GM18873 (cell line): ENCODE measurements at regions not wholly inside any gene's neighbourhood (a gene's known extent, or its start where the extent isn't known, plus 50 kb on each side); places are given as distances from the start of the nearest gene placed in this dataset.
"Not testable (repeated sequence)": the region's sequence is repeated elsewhere in the genome, so short reads cannot be mapped to it uniquely, and the experiment has no call there.

ENCODE experiments used
- ATAC-seq: cut with Tn5 transposase; IDR thresholded peaks from one replicate; pipeline ENCODE4 v1.9.1; 2021; ENCODE audit warnings: mild to moderate bottlenecking, moderate library complexity, moderate number of reproducible peaks; ENCODE audit not compliant: unreplicated experiment, low FRiP score

DNA sequence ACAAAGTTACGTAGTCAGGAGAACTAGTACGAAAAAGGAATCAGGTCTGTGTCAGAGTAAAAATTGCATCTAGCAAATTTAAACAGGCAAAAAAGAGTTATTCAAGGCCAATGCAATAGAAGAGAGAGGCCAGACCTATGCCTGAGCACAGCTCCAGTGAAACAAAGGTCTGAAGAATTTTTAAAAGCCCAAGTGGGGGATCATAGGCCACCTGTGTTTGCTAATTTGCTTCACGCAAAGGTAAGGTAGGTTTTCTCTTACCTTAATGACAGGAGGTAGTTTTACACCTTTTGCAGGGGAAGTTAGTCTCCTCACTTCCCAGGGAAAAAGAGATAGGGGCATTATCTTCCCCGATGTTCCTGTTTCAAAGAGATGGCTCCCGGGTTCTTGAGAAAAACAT lies 448.6 kb upstream of the TECRL start:
- ATAC-seq: no peak

GRCh38 chr4:64857198-64857597 lies 447.9 kb upstream of the TECRL start:
- no peak for ATAC-seq

GRCh38 chr4:64846417-64846816 lies 437.2 kb upstream of the TECRL start:
- ATAC-seq: no peak

DNA sequence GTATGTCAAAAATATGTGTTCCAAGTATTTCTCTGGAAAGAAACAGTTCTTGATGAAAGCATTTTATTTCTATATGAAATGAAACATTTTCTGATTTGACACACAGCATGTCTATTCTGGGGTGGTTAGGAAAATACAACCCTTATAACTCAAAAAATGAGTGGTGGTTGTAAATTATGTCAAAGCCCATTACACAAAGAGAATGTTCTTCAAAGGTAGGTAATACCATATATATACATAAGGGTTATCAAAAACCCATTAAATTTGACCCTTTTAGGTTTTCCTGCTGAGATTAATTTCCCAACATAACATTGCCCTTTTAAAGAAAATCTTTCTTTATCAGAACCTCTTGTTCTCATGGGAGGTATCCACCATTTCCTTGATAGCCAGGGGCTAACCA lies 420.5 kb upstream of the TECRL start:
- no peak for ATAC-seq

DNA sequence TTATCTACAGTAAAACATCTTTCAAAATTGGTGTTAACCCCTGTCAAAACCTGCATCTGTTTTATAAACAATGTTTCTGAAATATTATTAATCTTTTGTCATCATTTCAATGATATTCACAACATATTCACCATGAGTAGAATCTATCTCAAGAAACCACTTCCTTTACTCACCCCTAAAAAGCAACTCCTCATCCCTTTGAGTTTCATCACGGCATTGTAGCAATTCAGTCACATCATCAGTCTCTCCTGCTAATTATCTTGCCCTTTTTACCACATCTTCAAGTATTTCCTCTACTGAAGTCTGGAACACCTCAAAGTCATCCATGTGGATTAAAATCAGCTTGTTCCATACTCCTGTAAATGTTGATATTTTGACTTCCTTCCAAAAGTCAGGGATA lies 415.3 kb upstream of the TECRL start:
- no peak for ATAC-seq

- ATAC-seq: no peak
Measured at GRCh38 chr4:64822405-64822804, 413.2 kb upstream of the TECRL start.

GRCh38 chr4:64821219-64821976 lies 412.1 kb upstream of the TECRL start:
- ATAC-seq: no peak

DNA sequence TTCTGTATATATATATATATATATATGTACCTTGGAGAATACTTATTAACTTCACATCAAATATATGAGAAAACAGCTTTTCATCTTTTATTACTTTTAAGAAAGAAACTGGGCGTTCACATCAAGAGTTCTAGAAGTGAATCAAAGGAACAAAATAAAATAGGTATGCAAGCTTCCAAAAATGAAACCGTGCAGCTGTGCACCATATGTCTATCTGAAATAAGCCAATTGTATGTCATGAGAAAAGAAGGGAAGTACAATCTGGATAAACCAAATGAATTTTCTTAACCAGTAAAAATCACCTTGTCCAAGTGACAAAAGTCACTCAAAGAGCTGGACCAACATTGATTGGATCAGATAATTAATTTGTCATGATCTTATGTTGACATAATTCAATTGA lies 405.4 kb upstream of the TECRL start:
- no peak for ATAC-seq

- no peak for ATAC-seq
Measured at GRCh38 chr4:64807821-64808220, 398.6 kb upstream of the TECRL start.

GRCh38 chr4:64799751-64800150 lies 390.5 kb upstream of the TECRL start:
- ATAC-seq: no peak

DNA sequence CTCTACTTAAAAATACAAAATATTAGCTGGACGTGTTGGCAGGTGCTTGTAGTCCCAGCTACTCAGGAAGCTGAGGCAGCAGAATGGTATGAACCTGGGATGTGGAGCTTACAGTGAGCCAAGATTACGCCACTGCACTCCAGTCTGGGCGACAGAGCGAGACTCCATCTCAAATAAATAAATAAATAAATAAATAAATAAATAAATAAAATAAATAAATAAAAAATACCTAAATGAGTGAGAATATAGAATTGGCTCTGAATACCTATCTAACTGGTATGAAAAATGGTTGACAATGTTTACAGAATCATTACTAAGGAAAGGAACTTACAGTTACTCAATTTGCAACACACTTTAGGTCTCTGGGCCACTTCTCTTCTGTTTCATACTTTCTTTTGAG lies 389.6 kb upstream of the TECRL start:
- ATAC-seq: not testable (repeated sequence)

DNA sequence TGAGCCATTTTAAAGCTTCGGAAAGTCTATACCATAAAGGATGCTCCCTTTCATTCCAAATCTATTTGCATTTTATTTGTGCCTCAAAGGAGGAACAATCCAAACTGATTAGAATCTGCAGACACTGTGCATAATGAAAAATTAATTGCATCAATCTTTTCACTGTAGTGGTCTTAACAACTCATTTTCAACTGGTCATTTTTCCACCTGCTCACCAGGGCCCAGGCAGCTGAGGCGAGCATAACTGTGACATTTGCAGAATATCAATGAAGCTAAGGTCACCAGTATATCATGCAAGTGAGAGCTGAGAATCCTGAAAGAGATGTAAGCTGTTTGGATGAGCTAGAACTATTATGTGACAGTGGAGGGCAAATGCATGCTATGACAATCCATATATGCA lies 387.3 kb upstream of the TECRL start:
- ATAC-seq: no peak

DNA sequence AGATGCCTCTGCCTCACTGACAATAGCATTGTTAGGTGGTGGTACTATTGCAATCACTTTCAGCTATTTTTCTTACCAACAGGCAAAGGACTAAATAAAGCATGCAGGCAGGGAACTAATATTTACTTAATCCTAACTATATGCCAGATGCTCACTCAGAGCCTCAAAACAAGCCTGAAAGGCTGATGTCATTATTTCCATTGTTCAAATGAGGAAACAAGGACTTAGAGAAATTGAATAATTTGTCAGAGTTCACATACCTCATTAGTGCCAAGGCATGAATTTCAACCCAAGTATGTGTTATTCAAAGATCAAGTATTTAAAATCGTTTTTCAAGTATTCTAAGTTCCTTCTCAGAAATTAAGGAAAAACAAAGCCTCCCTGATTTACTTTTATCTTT lies 374.9 kb upstream of the TECRL start:
- ATAC-seq: no peak

GRCh38 chr4:64781737-64782326 lies 372.6 kb upstream of the TECRL start:
- peak; percentile 58 for ATAC-seq

GRCh38 chr4:64780664-64781063 lies 371.4 kb upstream of the TECRL start:
- ATAC-seq: no peak

DNA sequence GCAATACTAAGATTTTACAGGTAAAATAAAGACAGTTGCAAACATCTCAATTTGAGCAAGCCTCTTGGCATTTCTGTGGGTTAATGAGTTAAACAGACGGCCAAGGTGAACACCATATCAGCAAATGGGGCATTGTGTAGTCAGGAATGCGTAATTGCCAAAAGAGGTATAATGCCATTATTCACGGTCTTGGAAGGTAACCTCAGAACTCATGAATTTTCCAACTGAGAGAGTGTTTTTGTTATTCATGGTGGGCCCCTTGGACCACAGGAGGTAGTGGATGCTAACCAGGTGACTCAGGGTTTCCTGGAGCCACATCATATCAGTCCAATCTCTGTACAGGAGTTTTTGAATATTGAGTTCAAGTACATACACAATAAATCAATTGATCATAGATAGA lies 368.0 kb upstream of the TECRL start:
- ATAC-seq: no peak

DNA sequence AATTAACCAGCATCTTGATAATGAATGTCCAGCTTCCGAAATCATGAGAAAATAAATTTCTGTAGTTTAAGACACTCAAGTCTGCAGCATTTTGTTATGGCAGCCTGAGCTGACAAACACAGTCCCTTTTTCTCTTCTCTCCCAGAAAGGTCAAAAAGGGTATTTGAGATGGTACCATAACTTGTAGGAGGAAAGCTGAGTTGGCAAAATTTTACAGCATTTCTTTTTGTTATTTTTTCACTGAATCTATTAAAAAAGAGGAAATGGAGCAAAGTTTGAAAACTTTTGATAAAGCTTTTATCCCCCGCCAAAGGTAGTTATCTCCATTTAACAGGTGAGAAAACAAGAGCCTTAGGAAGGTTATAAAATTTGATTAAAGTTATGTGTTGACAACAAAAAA lies 367.6 kb upstream of the TECRL start:
- ATAC-seq: no peak

- ATAC-seq: no peak
Measured at GRCh38 chr4:64774626-64775025, 365.4 kb upstream of the TECRL start.

DNA sequence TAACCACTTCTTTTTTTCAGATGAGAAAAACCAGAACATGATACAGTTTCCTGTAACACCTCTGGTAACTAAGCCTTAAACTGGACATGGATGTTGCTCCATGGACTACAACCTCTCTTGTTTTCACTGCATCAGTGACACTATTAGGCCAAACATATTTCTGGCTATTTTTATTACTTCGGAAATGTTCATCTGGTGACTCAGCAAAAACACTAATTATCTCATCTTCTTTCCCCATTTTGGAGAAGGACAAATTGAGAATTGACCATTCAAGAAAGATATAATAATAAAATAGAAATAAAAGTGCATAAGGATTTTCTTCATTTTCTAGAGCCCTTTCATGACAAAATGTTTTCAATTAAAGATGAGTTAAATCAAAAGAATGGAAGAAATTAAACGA lies 361.9 kb upstream of the TECRL start:
- ATAC-seq: no peak

DNA sequence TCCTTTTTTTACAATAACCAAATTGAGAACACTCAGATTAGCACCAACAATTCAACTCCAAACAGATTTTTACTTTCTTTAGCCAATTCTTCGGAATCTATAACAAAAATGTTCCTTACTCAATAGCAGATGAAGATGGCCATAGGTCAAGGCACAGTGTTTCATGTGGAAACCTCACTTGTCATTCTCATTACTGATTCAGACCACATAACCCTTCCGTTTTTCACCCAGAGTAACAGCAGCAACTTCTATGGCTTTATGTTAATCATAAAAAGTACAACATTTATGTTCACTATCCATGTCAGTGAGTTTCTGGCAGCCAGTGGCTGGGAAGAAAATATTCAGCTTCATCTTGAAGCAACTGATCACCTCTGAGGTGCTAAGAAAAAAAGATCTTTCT lies 358.3 kb upstream of the TECRL start:
- no peak for ATAC-seq

- ATAC-seq: no peak
Measured at GRCh38 chr4:64766565-64766964, 357.3 kb upstream of the TECRL start.

- ATAC-seq: no peak
Measured at GRCh38 chr4:64756016-64756415, 346.8 kb upstream of the TECRL start.
